Activated naive CD4-positive, alpha-beta T cell (primary cell): ENCODE measurements at regions not wholly inside any gene's neighbourhood (a gene's known extent, or its start where the extent isn't known, plus 50 kb on each side); places are given as distances from the start of the nearest gene placed in this dataset.

Experiments used
- DNase-seq, 4 experiments: peaks; one replicate each; lab custom pipeline; 2025; lab: John Stamatoyannopoulos, UW

DNA sequence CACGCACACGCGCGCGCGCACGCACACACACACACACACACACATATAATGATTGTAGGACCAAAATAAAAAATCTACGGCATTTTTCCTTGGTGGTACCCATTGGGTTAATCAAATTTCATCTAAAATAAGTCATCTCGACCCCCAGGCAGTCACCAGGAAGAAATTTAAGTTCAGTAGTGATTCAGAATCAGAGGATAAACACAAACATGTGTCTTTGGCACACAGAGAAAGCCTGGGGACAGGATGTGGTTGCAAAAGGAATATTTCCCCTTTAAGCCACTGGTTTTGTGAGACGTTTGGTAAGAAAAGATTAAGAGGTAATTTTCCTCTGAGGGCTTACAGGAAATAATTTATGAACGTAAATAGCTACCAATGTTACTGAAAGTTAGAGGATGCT, 171.6 kb upstream of the PIEZO2 start:
- DNase-seq, result no peak

GRCh38 chr18:11316546-11316945, 167.2 kb upstream of the PIEZO2 start:
- no peak for DNase-seq

GRCh38 chr18:11310476-11311086, 161.2 kb upstream of the PIEZO2 start:
- DNase-seq, result no peak

DNA sequence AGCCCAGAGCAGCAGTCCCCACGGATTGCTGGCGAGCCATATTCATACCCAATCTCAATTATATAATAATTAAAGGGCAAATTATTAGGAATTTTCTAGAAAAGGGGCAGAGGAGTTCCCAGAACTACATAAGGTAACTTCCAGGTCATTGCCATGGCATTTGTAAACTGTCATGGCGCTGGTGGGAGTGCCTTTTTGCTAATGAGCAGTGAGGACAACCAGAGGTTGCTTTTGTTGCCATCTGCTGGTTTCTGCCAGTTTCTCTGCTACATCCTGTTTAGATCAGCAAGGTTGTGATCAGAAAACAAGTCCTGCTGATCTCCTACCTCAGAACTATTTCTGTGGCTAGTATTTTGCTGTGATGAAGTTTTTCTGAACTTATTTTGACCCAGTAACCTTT, 159.8 kb upstream of the PIEZO2 start:
- DNase-seq, result no peak

- no peak for DNase-seq
These were observed 159.1 kb upstream of the PIEZO2 start for GRCh38 chr18:11308499-11308898.

GRCh38 chr18:11307716-11308115, 158.3 kb upstream of the PIEZO2 start:
- no peak for DNase-seq

DNA sequence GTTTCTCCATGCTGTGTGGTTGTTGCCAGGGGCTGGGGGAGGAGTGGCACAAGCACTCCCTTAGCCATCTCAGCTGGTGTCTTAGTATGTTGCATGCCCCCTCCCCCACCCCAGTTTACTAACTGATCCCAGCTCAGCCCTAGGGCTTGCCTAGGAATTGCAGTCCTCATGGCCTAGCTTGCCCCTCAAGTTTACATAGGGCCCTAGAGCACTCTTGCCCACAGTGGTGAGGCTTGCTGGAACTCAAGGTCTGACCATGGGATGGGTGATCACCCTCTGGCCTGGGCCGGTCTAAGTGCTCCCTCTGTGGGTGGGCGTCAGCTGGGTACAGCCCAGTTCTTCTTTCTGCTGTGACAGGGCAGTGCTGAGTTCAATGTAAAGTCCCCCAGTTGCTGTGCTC, 156.1 kb upstream of the PIEZO2 start:
- DNase-seq, result no peak

DNA sequence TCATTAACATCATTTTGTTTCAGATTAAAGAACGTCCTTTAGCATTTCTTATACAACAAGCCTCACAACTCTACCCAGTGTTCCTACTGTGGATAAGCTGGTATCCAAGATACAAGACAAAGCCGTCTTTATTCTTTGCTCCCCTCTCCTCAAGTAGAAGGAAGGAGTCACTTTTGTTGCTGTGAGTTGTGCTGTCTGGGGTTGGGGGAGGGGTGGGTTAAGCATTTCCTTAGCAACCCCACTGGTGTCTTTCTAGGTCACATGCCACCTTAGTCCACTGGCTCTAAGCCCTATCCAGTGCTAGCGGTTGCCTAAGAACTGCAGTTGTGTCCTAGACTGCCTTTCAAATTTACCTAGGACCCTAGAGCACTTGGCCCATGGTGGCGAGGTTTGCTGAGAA, 155.6 kb upstream of the PIEZO2 start:
- DNase-seq, result no peak

DNA sequence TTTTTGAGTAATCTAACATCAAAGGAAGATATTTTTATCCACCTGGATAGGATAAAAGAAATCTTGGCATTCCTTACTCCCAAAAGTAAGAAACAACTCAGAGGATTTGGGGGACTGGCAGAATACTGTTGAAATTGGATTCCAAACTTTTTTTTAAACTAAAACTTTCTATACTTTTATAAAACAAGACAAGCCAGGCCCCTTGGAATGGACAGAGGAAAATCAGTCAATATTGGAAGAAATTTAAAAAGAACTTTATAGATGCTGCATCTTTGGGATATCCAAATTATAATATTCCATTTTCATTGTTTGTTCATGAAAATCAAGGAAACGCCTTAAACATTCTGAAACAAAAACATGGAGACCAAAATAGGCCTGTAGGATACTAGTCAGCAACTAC, 147.6 kb upstream of the PIEZO2 start:
- DNase-seq, result no peak

DNA sequence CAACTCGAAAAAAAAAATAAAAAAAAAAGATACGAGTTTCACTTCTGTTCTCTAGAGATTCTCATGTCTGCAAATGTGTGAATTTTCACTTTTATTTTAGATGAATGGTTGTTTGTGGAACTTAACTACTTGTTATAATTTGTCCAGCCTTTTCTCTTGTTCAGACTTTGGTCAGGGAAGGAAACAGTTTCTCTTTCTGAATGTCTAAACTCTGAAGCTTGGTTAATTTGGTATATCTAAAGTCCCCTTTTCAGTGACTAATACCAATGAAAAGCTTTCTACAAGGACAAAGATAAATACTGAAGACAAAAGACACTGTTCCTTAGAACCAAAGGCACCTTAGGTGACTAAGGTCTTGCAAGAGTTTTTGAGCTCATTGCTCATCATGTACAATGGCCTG, 144.4 kb upstream of the PIEZO2 start:
- DNase-seq, result no peak

GRCh38 chr18:11290786-11291185, 141.4 kb upstream of the PIEZO2 start:
- no peak for DNase-seq

GRCh38 chr18:11289248-11289647, 139.9 kb upstream of the PIEZO2 start:
- no peak for DNase-seq

DNA sequence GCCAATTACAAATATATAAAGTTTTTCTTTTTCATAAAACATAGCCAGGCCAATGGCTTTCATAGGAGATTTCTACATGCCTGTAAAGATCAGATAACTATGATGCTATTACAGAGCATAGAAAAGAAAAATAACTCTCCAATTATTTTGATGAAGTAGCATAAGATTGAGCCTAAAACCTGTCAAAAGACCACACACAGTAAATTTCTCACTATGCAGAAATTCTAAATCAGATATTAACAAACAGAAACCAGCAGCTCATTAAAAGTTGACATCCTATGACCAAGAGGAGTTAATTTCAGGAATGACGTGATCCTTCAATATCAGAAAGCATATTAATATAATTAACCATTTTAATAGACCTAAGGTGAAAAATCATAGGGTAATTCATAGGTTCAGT, 139.0 kb upstream of the PIEZO2 start:
- no peak for DNase-seq

- no peak for DNase-seq
These were observed 137.1 kb upstream of the PIEZO2 start for GRCh38 chr18:11286431-11286830.

GRCh38 chr18:11284811-11285210, 135.4 kb upstream of the PIEZO2 start:
- no peak for DNase-seq

DNA sequence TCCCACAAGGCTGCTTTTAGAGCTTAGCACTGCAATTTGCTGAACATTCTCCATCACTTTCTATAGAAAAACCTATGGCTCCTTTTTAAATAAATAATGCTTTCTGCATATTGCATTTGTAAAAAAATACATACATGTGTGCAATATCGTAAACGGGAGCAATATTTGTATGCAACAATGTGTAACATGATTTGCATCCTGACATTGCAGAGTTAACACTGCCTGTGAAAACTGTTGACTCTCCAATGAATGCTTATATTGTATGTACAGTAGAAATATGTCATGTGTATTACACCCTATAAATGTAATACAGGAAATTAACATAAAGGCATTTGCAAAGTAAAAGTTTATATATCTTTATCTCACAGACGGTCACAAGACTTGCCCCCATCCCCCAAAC, 135.0 kb upstream of the PIEZO2 start:
- no peak for DNase-seq

DNA sequence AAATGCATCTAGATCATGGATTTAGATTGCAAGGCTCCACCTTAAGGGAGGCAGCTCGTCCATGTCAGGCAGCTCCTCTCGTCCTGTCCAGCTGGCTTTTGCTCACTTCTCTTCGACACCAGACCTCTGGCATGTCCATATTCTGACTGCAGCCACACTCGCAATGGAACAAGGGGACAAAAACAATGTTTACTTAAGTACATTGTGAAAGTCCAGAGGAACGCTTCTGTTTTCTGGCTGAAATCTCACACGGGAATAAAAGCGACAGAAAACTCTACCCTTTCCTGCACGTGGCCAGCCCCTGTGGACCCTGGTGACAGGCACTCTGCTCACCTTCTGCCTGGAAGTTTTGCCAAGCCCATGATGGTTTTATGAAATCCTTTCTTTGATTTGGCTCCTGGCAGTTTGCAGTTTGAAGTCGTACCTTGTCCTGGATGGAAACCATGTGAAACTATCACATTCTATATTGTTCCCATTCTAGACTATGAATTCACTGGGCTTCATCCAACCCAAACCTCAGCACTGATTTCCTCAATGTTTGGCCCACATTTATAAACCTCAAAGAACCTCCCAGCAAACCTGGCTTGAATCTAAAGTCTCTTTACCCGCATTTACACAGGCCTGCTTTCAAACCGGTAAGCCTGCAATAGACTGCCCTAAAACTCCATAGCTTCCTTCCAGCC, 134.3 kb upstream of the PIEZO2 start:
- DNase-seq, result no peak

- DNase-seq, result no peak
These were observed 130.1 kb upstream of the PIEZO2 start for GRCh38 chr18:11279461-11279860.

DNA sequence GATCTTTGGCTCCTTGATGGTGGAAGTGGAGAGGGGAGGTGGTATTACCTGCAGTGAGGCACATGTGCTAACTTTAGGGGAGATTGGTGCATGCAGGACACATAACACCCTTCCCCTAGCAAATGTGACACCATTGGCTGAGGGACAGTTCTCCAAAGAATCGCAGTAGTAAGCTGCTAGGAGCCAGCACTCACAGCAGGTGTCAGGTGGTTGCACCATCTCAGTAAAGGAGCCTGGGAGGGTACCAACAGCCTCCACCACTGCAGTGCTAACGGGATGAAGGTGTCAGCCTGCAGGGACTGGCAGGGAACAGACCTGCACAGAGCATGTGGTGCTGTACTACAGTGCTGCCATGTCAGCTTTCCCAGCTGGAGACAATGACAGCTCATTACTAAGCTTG, 127.3 kb upstream of the PIEZO2 start:
- no peak for DNase-seq

GRCh38 chr18:11274144-11274794, 124.9 kb upstream of the PIEZO2 start:
- no peak for DNase-seq

DNA sequence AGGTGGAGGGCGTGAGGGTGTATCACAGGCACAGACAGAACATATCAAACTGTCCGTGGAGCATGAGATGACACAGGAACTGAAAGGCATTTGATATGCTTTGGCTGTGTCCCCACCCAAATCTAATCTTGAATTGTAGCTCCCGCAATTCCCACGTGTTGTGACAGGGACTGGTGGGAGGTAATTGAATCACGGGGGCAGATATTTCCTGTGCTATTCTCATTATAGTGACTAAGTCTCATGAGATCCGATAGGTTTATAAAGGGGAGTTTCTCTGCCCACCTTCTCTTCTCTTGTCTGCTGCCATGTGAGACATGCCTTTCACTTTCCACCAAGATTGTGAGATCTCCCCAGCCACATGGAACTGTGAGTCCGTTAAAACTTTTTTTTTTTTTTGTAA, 123.1 kb upstream of the PIEZO2 start:
- no peak for DNase-seq

DNA sequence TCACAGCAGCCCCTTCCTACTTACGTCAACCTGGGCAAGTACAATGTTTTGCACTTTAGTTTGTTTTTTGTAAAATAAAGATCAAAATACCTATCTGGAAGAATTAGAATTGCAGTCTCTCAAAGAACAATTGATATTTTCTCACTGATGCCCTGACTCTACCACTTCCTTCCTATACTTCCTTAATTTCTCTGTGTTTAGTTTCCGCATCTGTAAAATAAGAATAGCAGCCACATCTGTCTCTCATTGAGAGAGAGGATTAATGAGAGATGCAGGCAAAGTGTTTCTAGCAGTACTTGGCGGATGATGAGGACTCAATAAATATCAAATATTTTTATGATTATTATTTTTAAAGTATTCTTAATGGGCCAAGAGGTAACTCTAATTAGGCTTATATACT, 122.6 kb upstream of the PIEZO2 start:
- no peak for DNase-seq

DNA sequence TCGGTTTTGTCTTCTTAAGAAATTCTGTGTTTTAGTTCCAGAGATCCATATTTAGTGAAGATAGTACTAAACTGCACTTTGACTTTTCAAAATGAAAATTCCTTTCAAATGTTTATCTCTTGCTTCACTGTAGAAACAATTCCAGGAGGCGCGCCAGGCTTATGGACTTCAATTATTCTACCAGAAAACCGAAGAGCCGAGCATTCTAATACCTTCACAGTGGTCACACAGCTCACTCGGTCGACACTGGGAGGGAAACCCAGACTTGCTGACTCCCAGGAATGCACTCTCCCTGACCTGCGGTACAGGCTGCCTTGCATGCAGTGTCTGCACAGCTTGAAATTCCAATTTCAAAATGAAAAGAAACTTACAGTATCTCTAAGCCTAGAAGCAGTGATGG, 119.9 kb upstream of the PIEZO2 start:
- DNase-seq, result no peak

GRCh38 chr18:11268741-11269233, 119.4 kb upstream of the PIEZO2 start:
- no peak for DNase-seq
